VCaP (cell line): ENCODE measurements at regions not wholly inside any gene's neighbourhood (a gene's known extent, or its start where the extent isn't known, plus 50 kb on each side); places are given as distances from the start of the nearest gene placed in this dataset.

Source experiments
- H3K27ac ChIP-seq: fragments of 450-650 bp; 2 replicates; pipeline ENCODE4 v1.5.1; 2017
- TF ChIP-seq, protein P1 (sequence below): fragments of 450-650 bp; conservative IDR thresholded peaks from 2 replicates; pipeline ENCODE4 v1.5.1; 2017; ENCODE audit warnings: mild to moderate bottlenecking, moderate library complexity

GRCh38 chr4:24073948-24074347 lies 184.1 kb upstream of the PPARGC1A start:
- TF ChIP-seq, protein P1, sequence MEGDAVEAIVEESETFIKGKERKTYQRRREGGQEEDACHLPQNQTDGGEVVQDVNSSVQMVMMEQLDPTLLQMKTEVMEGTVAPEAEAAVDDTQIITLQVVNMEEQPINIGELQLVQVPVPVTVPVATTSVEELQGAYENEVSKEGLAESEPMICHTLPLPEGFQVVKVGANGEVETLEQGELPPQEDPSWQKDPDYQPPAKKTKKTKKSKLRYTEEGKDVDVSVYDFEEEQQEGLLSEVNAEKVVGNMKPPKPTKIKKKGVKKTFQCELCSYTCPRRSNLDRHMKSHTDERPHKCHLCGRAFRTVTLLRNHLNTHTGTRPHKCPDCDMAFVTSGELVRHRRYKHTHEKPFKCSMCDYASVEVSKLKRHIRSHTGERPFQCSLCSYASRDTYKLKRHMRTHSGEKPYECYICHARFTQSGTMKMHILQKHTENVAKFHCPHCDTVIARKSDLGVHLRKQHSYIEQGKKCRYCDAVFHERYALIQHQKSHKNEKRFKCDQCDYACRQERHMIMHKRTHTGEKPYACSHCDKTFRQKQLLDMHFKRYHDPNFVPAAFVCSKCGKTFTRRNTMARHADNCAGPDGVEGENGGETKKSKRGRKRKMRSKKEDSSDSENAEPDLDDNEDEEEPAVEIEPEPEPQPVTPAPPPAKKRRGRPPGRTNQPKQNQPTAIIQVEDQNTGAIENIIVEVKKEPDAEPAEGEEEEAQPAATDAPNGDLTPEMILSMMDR: no peak
- no peak overlapping the region for H3K27ac ChIP-seq

DNA sequence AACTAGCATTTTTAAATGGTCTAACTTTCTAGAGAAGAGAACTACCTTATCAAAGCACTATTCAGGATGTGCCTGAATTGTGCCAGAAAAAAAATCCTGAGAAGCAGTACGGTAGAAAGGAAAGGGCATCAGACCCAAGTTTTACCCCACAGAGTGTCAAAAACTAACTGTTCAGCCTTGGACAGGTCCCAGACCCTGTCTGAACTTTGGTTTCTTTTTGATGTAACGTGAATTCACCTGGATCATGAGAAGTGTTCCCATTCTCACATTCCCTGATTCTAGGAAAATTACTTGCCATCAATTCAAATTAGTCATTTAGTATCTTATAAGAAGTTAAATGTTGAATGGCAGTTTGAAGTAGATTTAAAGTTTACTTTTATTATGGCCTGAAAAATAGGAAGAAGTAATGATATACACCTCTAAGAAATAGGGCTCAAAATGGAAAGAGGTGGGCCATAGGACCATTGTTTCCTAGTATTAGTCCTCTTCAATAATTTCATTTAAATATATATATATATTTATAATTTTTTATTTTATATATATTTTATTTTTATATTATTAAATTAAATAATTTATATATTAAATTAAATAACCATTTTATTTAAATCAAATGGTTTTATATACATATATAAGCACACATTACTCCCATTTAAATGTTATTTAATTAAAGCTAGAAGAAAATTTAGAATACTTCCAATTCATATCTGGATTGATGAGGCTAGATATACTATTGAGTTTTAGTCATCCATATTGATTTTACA lies 181.9 kb upstream of the PPARGC1A start:
- H3K27ac ChIP-seq: no peak overlapping the region
- TF ChIP-seq, protein P1: no peak

GRCh38 chr4:24070117-24070516 lies 180.3 kb upstream of the PPARGC1A start:
- TF ChIP-seq, protein P1: no peak
- H3K27ac ChIP-seq: no peak overlapping the region

DNA sequence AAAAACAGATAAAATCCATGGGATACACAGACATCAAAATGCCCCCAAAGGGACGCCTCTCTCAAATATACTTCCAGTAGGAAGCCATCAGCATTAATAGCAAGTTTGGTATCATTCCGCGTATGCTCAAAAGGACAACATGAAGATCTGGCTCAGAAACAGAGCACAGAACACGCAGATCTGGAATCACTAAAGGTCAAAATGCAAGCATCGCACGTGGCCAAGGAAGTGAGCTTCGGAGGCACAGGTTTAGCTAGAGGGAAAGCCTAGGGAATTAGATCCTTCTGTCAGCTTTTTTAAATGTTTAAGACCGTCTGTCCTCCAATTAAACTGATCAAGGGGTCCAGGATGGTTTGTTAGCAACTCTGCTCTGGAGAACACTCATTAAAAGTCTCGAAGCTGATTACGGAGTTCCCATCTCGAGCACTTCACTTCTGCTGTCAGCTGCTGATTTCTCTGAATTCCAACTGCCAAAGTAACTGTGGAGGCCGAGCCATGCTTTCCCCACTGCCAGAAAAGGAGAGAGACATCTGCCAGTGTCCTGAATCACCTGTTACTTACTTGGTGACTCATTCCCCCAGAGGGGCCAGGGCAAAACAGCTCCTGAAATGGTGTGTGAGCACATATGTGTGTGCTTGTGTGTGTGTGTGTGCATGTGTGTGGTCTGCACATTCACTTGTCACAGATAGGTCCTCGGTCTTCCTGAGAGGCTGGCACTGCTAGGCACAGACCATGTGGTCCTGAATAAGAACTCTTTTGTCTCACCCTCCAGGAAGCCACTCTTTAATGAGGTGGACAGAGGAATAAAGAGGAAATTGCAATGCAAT lies 177.7 kb upstream of the PPARGC1A start:
- TF ChIP-seq, protein P1: no peak
- H3K27ac ChIP-seq: no peak overlapping the region

DNA sequence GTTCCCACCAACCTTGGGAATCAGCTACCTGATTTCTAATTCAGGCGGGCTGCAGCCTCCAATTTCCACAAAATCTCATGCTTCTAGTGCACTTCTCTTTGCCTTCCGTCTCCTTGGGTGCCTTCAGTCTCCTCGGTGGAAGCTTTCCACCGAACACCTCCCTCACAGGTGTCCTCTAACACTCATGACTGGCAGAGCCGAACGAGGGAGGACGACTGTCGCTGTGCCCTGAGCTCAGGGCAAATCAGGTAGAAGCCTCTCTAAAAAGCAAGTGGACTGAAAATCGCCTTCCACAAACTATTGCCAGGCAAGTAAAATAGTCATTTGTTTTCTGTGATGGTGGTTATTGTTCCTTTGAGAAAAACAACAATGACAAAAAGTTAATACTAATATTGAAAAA lies 176.1 kb upstream of the PPARGC1A start:
- TF ChIP-seq, protein P1: no peak
- H3K27ac ChIP-seq: no peak overlapping the region

DNA sequence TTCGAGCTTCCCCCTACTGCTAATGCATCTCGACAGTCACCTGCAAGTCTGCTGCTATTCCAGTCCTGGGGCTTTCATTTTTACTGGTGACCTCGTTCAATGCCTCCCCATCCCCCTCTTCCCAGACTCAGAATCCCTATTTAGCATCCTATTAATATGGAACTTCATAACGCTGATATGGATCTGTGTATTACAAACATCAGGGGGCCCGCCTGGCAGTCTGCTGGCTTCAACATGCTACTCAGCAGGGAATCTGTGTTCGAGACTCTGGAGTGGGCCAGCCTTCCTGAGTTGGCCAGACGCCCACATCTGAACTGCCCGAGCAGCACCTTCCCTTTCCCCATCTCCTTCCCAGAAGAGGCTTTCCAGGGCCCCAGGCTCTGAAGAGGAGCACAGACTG lies 173.9 kb upstream of the PPARGC1A start:
- TF ChIP-seq, protein P1: no peak
- H3K27ac ChIP-seq: no peak overlapping the region

DNA sequence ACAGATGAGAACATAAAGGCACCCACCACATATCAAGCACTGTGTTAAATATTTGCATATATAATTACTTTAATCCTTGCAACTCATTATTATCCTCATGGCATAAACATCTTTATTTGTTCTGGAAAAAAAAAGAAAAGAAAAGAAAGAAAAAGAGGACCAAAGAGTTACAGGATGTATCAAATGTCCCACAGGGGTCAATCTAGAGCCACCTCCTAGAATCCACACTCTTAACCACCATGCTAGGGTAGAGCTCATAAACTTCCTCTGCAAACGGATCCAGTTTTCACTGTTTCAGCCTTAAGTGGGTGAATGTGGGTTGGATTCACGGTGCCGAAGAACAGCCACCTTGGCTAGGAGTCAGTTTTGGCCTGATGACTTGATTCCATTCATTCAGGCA lies 171.1 kb upstream of the PPARGC1A start:
- TF ChIP-seq, protein P1: no peak
- no peak overlapping the region for H3K27ac ChIP-seq
